CD4-positive, alpha-beta T cell treated with Interleukin-6 at 100 ng/mL for 8 hours (primary cell): ENCODE measurements at regions not wholly inside any gene's neighbourhood (a gene's known extent, or its start where the extent isn't known, plus 50 kb on each side); places are given as distances from the start of the nearest gene placed in this dataset.
"Not testable (repeated sequence)": the region's sequence is repeated elsewhere in the genome, so short reads cannot be mapped to it uniquely, and the experiment has no call there.

Source experiments
- DNase-seq: peaks from one replicate; pipeline ENCODE4 v3.0.0-alpha.2; 2020; ENCODE audit warnings: mixed read lengths, low spot score

DNA sequence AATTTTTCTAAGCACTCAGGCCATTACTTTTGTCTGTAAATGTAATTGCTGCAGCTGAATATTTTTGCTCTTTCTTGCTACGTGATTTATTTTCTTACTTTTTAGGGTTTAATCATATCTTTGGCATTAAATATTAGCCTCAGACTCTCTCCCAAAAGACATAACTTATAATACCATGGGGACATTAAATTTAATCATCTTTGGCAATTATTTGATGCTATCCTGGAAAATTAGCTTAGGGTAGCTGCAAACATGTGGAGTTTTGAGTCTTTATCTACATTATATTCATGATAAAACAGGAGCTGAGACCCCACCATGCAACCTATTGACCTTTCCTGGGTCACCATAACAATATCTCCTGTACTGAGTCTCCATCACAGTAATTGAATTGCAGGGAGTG lies 59.1 kb upstream of the EDAR start:
- no peak for DNase-seq

DNA sequence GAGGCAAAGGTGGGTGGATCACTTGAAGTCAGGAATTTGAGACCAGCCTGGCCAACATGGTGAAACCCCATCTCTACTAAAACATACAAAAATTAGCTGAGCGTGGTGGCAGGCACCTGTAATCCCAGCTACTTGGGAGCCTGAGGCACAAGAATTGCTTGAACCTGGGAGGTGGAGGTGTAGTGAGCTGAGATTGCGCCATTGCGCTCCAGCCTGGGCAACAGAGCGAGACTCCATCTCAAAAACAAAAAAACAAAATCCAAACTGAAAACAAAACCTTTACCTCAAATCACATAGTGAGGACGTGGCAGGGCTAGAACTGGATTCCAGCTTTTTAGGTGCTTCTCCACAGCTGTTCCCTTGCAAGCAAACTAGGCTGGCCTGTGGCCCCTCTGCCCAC lies 58.5 kb upstream of the EDAR start:
- not testable (repeated sequence) for DNase-seq

DNA sequence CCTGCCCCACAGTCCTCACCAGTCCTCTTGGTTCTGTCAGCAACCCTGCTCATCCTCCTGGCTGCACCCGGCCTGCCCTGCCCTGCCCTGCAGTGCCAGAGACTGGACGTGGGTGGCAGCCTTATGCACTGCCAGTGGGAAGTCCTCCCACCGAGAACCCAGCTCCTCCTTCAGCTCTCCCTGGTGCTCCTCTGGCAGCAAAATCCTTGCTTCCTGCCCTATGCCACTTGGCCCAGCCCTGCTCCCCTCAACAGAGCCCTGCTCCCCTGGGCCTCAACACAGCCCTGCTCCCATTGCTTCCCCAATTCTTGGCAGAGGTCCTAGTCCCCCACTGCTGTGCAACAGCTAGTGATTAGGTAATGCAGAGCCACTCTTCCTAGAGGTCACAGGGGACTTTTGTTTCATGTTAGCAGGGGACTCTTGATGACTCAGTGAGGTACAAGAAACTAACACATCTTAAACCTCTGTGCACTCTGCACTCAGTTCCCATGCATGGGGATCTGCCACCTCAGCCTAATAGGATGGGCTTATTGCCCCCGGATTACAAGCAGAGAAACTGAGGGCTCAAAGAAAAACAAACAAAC lies 58.0 kb upstream of the EDAR start:
- DNase-seq: no peak

DNA sequence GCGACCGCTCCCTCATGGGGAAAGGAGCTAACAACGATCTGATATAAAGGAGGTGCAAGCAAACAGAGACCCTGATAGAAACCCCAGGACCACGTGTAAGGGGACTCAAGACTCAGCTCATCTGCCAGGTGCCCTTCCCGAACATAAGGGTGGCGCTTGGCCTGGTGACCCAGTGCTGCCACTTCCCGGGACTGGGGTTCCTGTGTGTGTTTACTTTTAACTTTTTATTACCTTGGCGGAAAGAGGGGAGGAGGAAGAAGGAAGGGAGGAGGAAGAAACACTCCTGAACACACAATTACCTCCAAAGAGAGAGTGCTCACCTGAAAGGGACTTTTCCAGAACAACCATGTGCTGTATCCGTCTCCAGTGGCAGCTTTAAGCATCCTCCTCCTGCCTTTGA lies 56.5 kb upstream of the EDAR start:
- DNase-seq: no peak

DNA sequence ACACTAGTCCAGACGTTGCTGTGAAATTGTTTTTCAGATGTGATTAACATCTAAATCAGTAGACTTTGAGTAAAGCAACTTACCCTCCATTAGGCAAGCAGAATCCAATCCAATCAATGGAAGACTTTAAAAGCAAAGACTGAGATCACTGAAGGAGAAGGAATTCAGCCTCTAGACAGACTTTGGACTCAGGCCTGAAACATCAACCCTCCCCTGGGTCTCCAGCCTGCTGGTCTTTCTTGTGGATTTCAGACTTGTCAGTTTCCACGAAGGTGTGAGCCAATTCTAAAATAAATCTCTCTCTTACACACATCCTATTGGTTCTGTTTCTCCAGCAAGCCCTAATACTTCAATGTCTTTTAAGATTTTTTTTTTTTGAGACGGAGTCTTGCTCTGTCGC lies 50.0 kb upstream of the EDAR start:
- no peak for DNase-seq
